Thyroid gland (tissue), 4 donors: ENCODE measurements at regions not wholly inside any gene's neighbourhood (a gene's known extent, or its start where the extent isn't known, plus 50 kb on each side); places are given as distances from the start of the nearest gene placed in this dataset.
"Not testable (repeated sequence)": the region's sequence is repeated elsewhere in the genome, so short reads cannot be mapped to it uniquely, and the experiment has no call there.

Experiments used
- DNase-seq, 2 donors: peaks; one replicate each; pipeline ENCODE4 v3.0.0-alpha.2; 2019
- H3K27ac ChIP-seq, 3 donors: fragments of 200-600 bp; sonication (generic); 1 replicate in 2 of 3; 2 replicates in 1 of 3; pipeline ENCODE4 v1.5.1; 2016 to 2019; ENCODE audit warnings: mild to moderate bottlenecking in 1 of 3, moderate library complexity in 1 of 3
- H3K27me3 ChIP-seq: fragments of 200-600 bp; sonication (generic); one replicate; pipeline ENCODE4 v1.5.1; 2019
- H3K36me3 ChIP-seq, 2 donors: fragments of 200-600 bp; sonication (generic); one replicate each; pipeline ENCODE4 v1.5.1; 2016 to 2019
- H3K4me1 ChIP-seq, 2 donors: fragments of 200-600 bp; sonication (generic); one replicate each; pipeline ENCODE4 v1.5.1; 2017 to 2019
- H3K4me3 ChIP-seq, 3 donors: fragments of 200-600 bp; sonication (generic); replicated peaks in 1 of 3; 1 replicate in 2 of 3; 2 replicates in 1 of 3; pipeline ENCODE4 v1.5.1; 2016; ENCODE audit warnings: mild to moderate bottlenecking in 1 of 3
- H3K9me3 ChIP-seq: fragments of 200-600 bp; sonication (generic); one replicate; pipeline ENCODE4 v1.5.1; 2017
- CTCF ChIP-seq, 6 experiments: fragments of 200-600 bp in 3 of 6; fragments of 450-650 bp in 3 of 6; sonication (generic) in 3 of 6; IDR thresholded peaks; one replicate each; pipeline ENCODE4 v1.5.1; 2016 to 2019; ENCODE audit warnings: antibody characterized with exemption in 6 of 6, mild to moderate bottlenecking in 2 of 6, inconsistent platforms in 1 of 6, moderate library complexity in 1 of 6
- POLR2A ChIP-seq, 2 donors: fragments of 450-650 bp; IDR thresholded peaks; one replicate each; pipeline ENCODE4 v1.6.1; 2017; ENCODE audit warnings: antibody characterized with exemption in 2 of 2, mild to moderate bottlenecking in 2 of 2, moderate library complexity in 1 of 2
- WGBS, 2 donors: methylation state at CpG; one replicate each; pipeline ENCODE4 v1.1.5; 2017; 5-methylcytosine and 5-hydroxymethylcytosine counted together
- intact Hi-C: fragments of 100-400 bp; cut with DNase I; formaldehyde crosslinking; loops from one replicate; pipeline ENCODE4 v1.15.1; 2023

- 94 to 95% methylated on average over 3 of the region's 3 CpGs for WGBS, 2 donors
- H3K27ac ChIP-seq, H3K36me3 ChIP-seq, H3K27me3 ChIP-seq, intact Hi-C loops, H3K4me1 ChIP-seq, H3K9me3 ChIP-seq, H3K4me3 ChIP-seq, DNase-seq: not testable (repeated sequence)
These were observed 109.4 kb upstream of the SGIP1 start for GRCh38 chr1:66424530-66424929.

- TF ChIP-seq CTCF (IDR thresholded peaks at IDR 0.05) (no peak), POLR2A (IDR thresholded peaks at IDR 0.05) (no peak)
- no peak for DNase-seq
- 53 to 58% methylated on average over 4 of the region's 4 CpGs for WGBS, 2 donors
- intact Hi-C loops, result no loop called here
- Histone ChIP-seq H3K9me3 (no peaks in the 10 kb centered on the region), H3K4me3 (no peak overlapping the region), H3K27me3 (no peaks in the 10 kb centered on the region), H3K4me1 (no peaks in the 10 kb centered on the region), H3K27ac (no peak overlapping the region), H3K36me3 (no peaks in the 10 kb centered on the region)
These were observed 107.6 kb upstream of the SGIP1 start for GRCh38 chr1:66426239-66426853.

- DNase-seq, H3K4me3 ChIP-seq, H3K27ac ChIP-seq, H3K9me3 ChIP-seq, H3K27me3 ChIP-seq, H3K4me1 ChIP-seq, intact Hi-C loops, H3K36me3 ChIP-seq: not testable (repeated sequence)
These were observed 103.1 kb upstream of the SGIP1 start for GRCh38 chr1:66430815-66431214.

- whole genome bisulfite sequencing, 2 donors, result 94 to 97% methylated on average over 2 of the region's 2 CpGs
- Histone ChIP-seq H3K27me3 (no peaks in the 10 kb centered on the region), H3K4me3 (no peak overlapping the region), H3K27ac (no peak overlapping the region), H3K36me3 (no peaks in the 10 kb centered on the region), H3K9me3 (no peaks in the 10 kb centered on the region), H3K4me1 (no peaks in the 10 kb centered on the region)
- DNase-seq, result no peak
- no peak for TF ChIP-seq CTCF (IDR thresholded peaks at IDR 0.05)
- TF ChIP-seq POLR2A (IDR thresholded peaks at IDR 0.05), result no peak
- intact Hi-C loops, result no loop called here
These were observed 102.0 kb upstream of the SGIP1 start for GRCh38 chr1:66431999-66432398.

- intact Hi-C loops, result no loop called here
- no peaks in the 10 kb centered on the region for H3K36me3 ChIP-seq
These were observed 100.3 kb upstream of the SGIP1 start for GRCh38 chr1:66433611-66434010.

GRCh38 chr1:66434096-66434495, 99.9 kb upstream of the SGIP1 start:
- WGBS, 2 donors, result 77 to 82% methylated on average over 2 of the region's 2 CpGs
- intact Hi-C loops, result no loop called here
- H3K9me3 ChIP-seq, result no peaks in the 10 kb centered on the region
- no peaks in the 10 kb centered on the region for H3K4me1 ChIP-seq
- DNase-seq, result no peak
- no peak overlapping the region for H3K4me3 ChIP-seq
- H3K36me3 ChIP-seq, result no peaks in the 10 kb centered on the region
- H3K27me3 ChIP-seq, result no peaks in the 10 kb centered on the region
- H3K27ac ChIP-seq, result no peak overlapping the region
- TF ChIP-seq CTCF (IDR thresholded peaks at IDR 0.05), result no peak
- no peak for TF ChIP-seq POLR2A (IDR thresholded peaks at IDR 0.05)

More at GRCh38 chr1:66433611-66434010, 100.3 kb upstream of the SGIP1 start:
- Histone ChIP-seq H3K4me3 (no peak overlapping the region), H3K27ac (no peak overlapping the region), H3K27me3 (no peaks in the 10 kb centered on the region), H3K4me1 (no peaks in the 10 kb centered on the region), H3K9me3 (no peaks in the 10 kb centered on the region)
- no peak for DNase-seq
- no peak for TF ChIP-seq POLR2A (IDR thresholded peaks at IDR 0.05)
- no peak for TF ChIP-seq CTCF (IDR thresholded peaks at IDR 0.05)
